HFF-Myc (cell line): ENCODE measurements at regions not wholly inside any gene's neighbourhood (a gene's known extent, or its start where the extent isn't known, plus 50 kb on each side); places are given as distances from the start of the nearest gene placed in this dataset.
"Not testable (repeated sequence)": the region's sequence is repeated elsewhere in the genome, so short reads cannot be mapped to it uniquely, and the experiment has no call there.

Source experiments
- DNase-seq: peaks from one replicate; pipeline ENCODE4 v3.0.0-alpha.2; 2011; ENCODE audit warnings: low read depth; ENCODE audit errors: extremely low read depth
- H3K4me3 ChIP-seq: replicated peaks from 2 replicates; pipeline ENCODE4 v1.5.1; 2011; ENCODE audit warnings: low read depth, mild to moderate bottlenecking, control low read depth, low read length
- TF ChIP-seq, protein P1 (sequence below): IDR thresholded peaks from 2 replicates; pipeline ENCODE4 v1.5.1; 2012; ENCODE audit warnings: mild to moderate bottlenecking, low read depth, low read length, control low read depth; ENCODE audit errors: missing control alignments

- no peak for DNase-seq
- no peak overlapping the region for H3K4me3 ChIP-seq
- TF ChIP-seq, protein P1, sequence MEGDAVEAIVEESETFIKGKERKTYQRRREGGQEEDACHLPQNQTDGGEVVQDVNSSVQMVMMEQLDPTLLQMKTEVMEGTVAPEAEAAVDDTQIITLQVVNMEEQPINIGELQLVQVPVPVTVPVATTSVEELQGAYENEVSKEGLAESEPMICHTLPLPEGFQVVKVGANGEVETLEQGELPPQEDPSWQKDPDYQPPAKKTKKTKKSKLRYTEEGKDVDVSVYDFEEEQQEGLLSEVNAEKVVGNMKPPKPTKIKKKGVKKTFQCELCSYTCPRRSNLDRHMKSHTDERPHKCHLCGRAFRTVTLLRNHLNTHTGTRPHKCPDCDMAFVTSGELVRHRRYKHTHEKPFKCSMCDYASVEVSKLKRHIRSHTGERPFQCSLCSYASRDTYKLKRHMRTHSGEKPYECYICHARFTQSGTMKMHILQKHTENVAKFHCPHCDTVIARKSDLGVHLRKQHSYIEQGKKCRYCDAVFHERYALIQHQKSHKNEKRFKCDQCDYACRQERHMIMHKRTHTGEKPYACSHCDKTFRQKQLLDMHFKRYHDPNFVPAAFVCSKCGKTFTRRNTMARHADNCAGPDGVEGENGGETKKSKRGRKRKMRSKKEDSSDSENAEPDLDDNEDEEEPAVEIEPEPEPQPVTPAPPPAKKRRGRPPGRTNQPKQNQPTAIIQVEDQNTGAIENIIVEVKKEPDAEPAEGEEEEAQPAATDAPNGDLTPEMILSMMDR = no peak
Measured at GRCh38 chr7:109694149-109695071, 1124.7 kb downstream of the DNAJB9 start.

GRCh38 chr7:109695419-109695818 is 1125.7 kb downstream of the DNAJB9 start:
- TF ChIP-seq, protein P1 = no peak
- no peak overlapping the region for H3K4me3 ChIP-seq
- DNase-seq = no peak

DNA sequence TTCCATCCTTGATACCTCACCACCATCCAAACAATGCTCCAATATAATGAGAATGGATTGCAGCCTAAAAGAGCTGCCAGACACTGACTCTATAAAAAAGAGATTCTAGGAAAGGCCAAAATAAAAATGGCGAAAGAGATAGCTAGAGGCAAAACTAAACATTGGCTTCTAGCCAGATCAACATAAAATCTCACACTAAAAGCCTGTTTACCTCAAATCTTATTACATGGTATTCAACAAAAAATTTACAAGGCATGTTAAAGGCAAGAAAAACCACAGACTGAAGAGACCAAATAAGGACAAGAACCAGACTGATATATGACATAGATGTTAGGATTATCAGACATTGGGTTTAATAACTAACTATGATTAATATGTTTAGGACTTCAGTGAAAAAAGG is 1127.0 kb downstream of the DNAJB9 start:
- TF ChIP-seq, protein P1 = no peak
- DNase-seq = no peak
- no peak overlapping the region for H3K4me3 ChIP-seq

GRCh38 chr7:109699661-109700060 is 1130.0 kb downstream of the DNAJB9 start:
- H3K4me3 ChIP-seq = no peak overlapping the region
- no peak for DNase-seq
- TF ChIP-seq, protein P1 = no peak

DNA sequence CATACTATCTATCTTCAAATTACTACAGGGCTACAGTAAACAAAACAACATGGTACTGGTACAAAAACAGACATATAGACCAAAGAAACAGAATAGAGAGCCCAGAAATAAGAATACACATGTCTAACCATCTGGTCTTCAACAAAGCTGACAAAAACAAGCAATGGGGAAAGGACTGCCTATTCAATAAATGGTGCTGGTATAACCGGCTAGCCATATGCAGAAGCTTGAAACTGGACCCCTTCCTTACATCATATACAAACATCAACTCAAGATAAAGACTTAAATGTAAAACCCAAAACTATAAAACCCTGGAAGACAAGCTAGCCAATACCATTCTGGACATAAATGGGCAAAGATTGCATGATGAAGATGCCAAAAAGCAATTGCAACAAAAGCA is 1143.7 kb downstream of the DNAJB9 start:
- DNase-seq = no peak
- TF ChIP-seq, protein P1 = no peak
- H3K4me3 ChIP-seq = no peak overlapping the region

GRCh38 chr7:109719359-109719758 is 1149.7 kb downstream of the DNAJB9 start:
- not testable (repeated sequence) for DNase-seq, H3K4me3 ChIP-seq

- H3K4me3 ChIP-seq = no peak overlapping the region
- DNase-seq = no peak
- TF ChIP-seq, protein P1 = no peak
Measured at GRCh38 chr7:109734601-109735000, 1164.9 kb downstream of the DNAJB9 start.
